ENCODE measurements at regions not wholly inside any gene's neighbourhood (a gene's known extent, or its start where the extent isn't known, plus 50 kb on each side); places are given as distances from the start of the nearest gene placed in this dataset.

- H3K4me1 Mint-ChIP-seq = peaks cover 8% of the 10 kb centered on the region
- DNase-seq (ENCODE audit: low read depth, low spot score) = no peak
These were observed 252.8 kb upstream of the SLC7A11 start for GRCh38 chr4:138494931-138495330.

GRCh38 chr4:138494116-138494515, 252.0 kb upstream of the SLC7A11 start:
- Mint-ChIP-seq H3K9me3 (peaks cover 19% of the 10 kb centered on the region), H3K36me3 (ENCODE audit: low read depth) (peaks cover 14% of the 10 kb centered on the region), H3K27me3 (ENCODE audit: low read depth) (no peaks in the 10 kb centered on the region), H3K27ac (ENCODE audit: unreplicated experiment) (no peak overlapping the region), H3K4me3 (no peak overlapping the region), H3K4me1 (peaks cover 8% of the 10 kb centered on the region)
- no peak for DNase-seq (ENCODE audit: low read depth, low spot score)
- TF ChIP-seq CTCF (conservative IDR thresholded peaks at IDR 0.05) = no peak

More at GRCh38 chr4:138494931-138495330, 252.8 kb upstream of the SLC7A11 start:
- Mint-ChIP-seq H3K36me3 (ENCODE audit: low read depth) (peaks cover 16% of the 10 kb centered on the region), H3K27me3 (ENCODE audit: low read depth) (no peaks in the 10 kb centered on the region), H3K27ac (ENCODE audit: unreplicated experiment) (no peak overlapping the region), H3K4me3 (no peak overlapping the region), H3K9me3 (peaks cover 21% of the 10 kb centered on the region)
- no peak for TF ChIP-seq CTCF (conservative IDR thresholded peaks at IDR 0.05)

GRCh38 chr4:138492176-138492575, 250.0 kb upstream of the SLC7A11 start:
- H3K4me1 Mint-ChIP-seq = peaks cover 26% of the 10 kb centered on the region
- H3K36me3 Mint-ChIP-seq (ENCODE audit: low read depth) = peaks cover 6% of the 10 kb centered on the region
- no peaks in the 10 kb centered on the region for H3K27me3 Mint-ChIP-seq (ENCODE audit: low read depth)
- H3K27ac Mint-ChIP-seq (ENCODE audit: unreplicated experiment) = no peak overlapping the region
- DNase-seq (ENCODE audit: low read depth, low spot score) = no peak
- no peak for TF ChIP-seq CTCF (conservative IDR thresholded peaks at IDR 0.05)
- peaks cover 4% of the 10 kb centered on the region for H3K9me3 Mint-ChIP-seq
- no peak overlapping the region for H3K4me3 Mint-ChIP-seq

GRCh38 chr4:138488533-138488932, 246.4 kb upstream of the SLC7A11 start:
- Mint-ChIP-seq H3K27ac (ENCODE audit: unreplicated experiment) (peak overlapping the region; percentile 53), H3K27me3 (ENCODE audit: low read depth) (no peaks in the 10 kb centered on the region), H3K36me3 (ENCODE audit: low read depth) (no peaks in the 10 kb centered on the region), H3K4me1 (peaks cover 22% of the 10 kb centered on the region), H3K9me3 (no peaks in the 10 kb centered on the region), H3K4me3 (no peak overlapping the region)
- TF ChIP-seq CTCF (conservative IDR thresholded peaks at IDR 0.05) = no peak
- no peak for DNase-seq (ENCODE audit: low read depth, low spot score)

GRCh38 chr4:138487670-138488069, 245.5 kb upstream of the SLC7A11 start:
- no peaks in the 10 kb centered on the region for H3K9me3 Mint-ChIP-seq
- no peaks in the 10 kb centered on the region for H3K36me3 Mint-ChIP-seq (ENCODE audit: low read depth)
- no peak for TF ChIP-seq CTCF (conservative IDR thresholded peaks at IDR 0.05)
- H3K4me1 Mint-ChIP-seq = peaks cover 22% of the 10 kb centered on the region
- no peak for DNase-seq (ENCODE audit: low read depth, low spot score)
- H3K27me3 Mint-ChIP-seq (ENCODE audit: low read depth) = no peaks in the 10 kb centered on the region
- H3K4me3 Mint-ChIP-seq = no peak overlapping the region
- H3K27ac Mint-ChIP-seq (ENCODE audit: unreplicated experiment) = peak overlapping the region; percentile 93

GRCh38 chr4:138487230-138487629, 245.1 kb upstream of the SLC7A11 start:
- no peaks in the 10 kb centered on the region for H3K36me3 Mint-ChIP-seq (ENCODE audit: low read depth)
- H3K27ac Mint-ChIP-seq (ENCODE audit: unreplicated experiment) = no peak overlapping the region
- DNase-seq (ENCODE audit: low read depth, low spot score) = no peak
- no peak for TF ChIP-seq CTCF (conservative IDR thresholded peaks at IDR 0.05)
- H3K27me3 Mint-ChIP-seq (ENCODE audit: low read depth) = no peaks in the 10 kb centered on the region
- H3K4me1 Mint-ChIP-seq = peaks cover 22% of the 10 kb centered on the region
- no peaks in the 10 kb centered on the region for H3K9me3 Mint-ChIP-seq
- no peak overlapping the region for H3K4me3 Mint-ChIP-seq

Data from neural crest cell (in vitro differentiated cells).